ENCODE measurements at regions not wholly inside any gene's neighbourhood (a gene's known extent, or its start where the extent isn't known, plus 50 kb on each side); places are given as distances from the start of the nearest gene placed in this dataset.

DNA sequence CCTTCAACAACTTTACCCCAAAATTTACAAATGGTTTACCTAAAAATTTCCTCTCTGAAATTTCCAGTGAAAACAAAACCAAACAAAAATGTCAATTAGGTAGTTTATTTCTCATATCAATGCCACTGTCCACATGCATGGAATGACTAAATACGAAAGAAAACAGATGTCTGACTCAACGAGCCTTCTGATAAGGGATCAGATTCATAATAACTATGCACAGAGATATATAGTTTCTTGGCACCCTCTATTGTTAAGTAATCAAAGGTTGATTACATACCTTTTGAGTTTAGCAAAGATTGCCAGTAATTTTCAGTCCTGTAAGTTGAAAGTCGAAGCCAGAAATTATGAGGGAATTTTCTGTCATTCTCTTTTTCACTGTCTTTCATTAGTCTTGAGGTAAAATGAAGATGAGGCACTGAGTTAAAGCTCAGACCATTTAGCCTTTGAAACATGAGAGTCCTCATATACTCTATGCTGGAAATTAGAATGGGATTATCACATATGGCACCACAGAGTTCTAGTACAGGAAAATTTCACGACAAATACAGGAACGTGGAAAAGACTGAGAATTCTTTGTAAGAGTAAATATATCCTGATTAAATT, 519.1 kb upstream of the ANKRD30A start:
- TF ChIP-seq, protein P1, sequence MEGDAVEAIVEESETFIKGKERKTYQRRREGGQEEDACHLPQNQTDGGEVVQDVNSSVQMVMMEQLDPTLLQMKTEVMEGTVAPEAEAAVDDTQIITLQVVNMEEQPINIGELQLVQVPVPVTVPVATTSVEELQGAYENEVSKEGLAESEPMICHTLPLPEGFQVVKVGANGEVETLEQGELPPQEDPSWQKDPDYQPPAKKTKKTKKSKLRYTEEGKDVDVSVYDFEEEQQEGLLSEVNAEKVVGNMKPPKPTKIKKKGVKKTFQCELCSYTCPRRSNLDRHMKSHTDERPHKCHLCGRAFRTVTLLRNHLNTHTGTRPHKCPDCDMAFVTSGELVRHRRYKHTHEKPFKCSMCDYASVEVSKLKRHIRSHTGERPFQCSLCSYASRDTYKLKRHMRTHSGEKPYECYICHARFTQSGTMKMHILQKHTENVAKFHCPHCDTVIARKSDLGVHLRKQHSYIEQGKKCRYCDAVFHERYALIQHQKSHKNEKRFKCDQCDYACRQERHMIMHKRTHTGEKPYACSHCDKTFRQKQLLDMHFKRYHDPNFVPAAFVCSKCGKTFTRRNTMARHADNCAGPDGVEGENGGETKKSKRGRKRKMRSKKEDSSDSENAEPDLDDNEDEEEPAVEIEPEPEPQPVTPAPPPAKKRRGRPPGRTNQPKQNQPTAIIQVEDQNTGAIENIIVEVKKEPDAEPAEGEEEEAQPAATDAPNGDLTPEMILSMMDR (conservative IDR thresholded peaks at IDR 0.05): no peak
- TF ChIP-seq ZFX (IDR thresholded peaks at IDR 0.05): no peak

Data from C4-2B (cell line).